A673 (cell line): ENCODE measurements at regions not wholly inside any gene's neighbourhood (a gene's known extent, or its start where the extent isn't known, plus 50 kb on each side); places are given as distances from the start of the nearest gene placed in this dataset.

Experiments
- CTCF ChIP-seq: fragments of 300-800, 200-600 bp; sonication (generic); conservative IDR thresholded peaks from 2 replicates; pipeline ENCODE4 v1.5.1; 2017; ENCODE audit warnings: low read depth, mild to moderate bottlenecking, antibody characterized with exemption, low read length, moderate library complexity, mixed read lengths
- EZH2 ChIP-seq: fragments of 200-600 bp; sonication (generic); IDR thresholded peaks from 2 replicates; pipeline ENCODE4 v1.6.1; 2017; ENCODE audit warnings: borderline replicate concordance, low read depth, mild to moderate bottlenecking, mixed read lengths, antibody characterized with exemption, low read length; ENCODE audit not compliant: poor library complexity, severe bottlenecking

DNA sequence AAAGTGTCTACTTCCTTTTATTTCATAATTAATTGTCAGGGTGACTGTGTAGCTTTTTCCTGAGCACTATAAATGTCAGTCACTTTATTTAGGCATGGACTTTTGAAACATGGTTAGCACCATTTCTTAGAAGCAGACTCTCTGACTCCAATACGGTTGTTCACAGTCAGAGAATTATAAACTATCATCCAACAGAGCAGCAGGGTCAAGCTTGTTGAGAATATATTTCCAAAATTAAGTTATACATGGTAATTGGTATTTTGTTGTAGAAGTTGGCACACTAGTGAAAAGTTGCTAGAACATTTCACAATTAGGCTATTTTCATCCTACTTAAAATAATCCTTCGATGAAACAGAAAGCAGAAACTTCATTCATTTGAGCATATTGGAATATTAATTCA is 1155.5 kb upstream of the IGFBP7 start:
- TF ChIP-seq CTCF: no peak
- no peak for TF ChIP-seq EZH2
